OCI-LY3 (cell line): ENCODE measurements at regions not wholly inside any gene's neighbourhood (a gene's known extent, or its start where the extent isn't known, plus 50 kb on each side); places are given as distances from the start of the nearest gene placed in this dataset.

Source experiments
- H2AFZ ChIP-seq: fragments of 200-600, 300-600 bp; shearing (Covaris generic); 2 replicates; pipeline ENCODE4 v1.6.0; 2014; ENCODE audit warnings: antibody characterized with exemption, low read depth, low read length
- H3K27ac ChIP-seq: fragments of 200-600, 300-600 bp; sonication (generic); 2 replicates; pipeline ENCODE4 v1.5.1; 2014; ENCODE audit warnings: mild to moderate bottlenecking, low read length, moderate library complexity, mixed read lengths
- H3K27me3 ChIP-seq: fragments of 200-600, 300-600 bp; sonication (generic); 2 replicates; pipeline ENCODE4 v1.6.1; 2014; ENCODE audit warnings: low read depth, low read length, mixed read lengths
- H3K36me3 ChIP-seq: fragments of 200-600, 300-600 bp; sonication (generic); replicated peaks from 2 replicates; pipeline ENCODE3; 2014; ENCODE audit warnings: low read depth, low read length, mixed read lengths
- H3K4me1 ChIP-seq: fragments of 300-600, 200-600 bp; sonication (generic); 2 replicates; pipeline ENCODE4 v1.6.1; 2014; ENCODE audit warnings: low read length, mixed read lengths
- H3K4me2 ChIP-seq: fragments of 200-600, 300-600 bp; sonication (generic); 2 replicates; pipeline ENCODE4 v1.6.1; 2014; ENCODE audit warnings: low read length, mixed read lengths
- H3K4me3 ChIP-seq: fragments of 300-600, 200-600 bp; sonication (generic); 2 replicates; pipeline ENCODE4 v1.5.1; 2014; ENCODE audit warnings: antibody characterized with exemption, mild to moderate bottlenecking, low read length, moderate library complexity
- H3K79me2 ChIP-seq: fragments of 300-600, 200-600 bp; shearing (Covaris generic); 2 replicates; pipeline ENCODE4 v1.6.1; 2014; ENCODE audit warnings: mild to moderate bottlenecking, low read length, mixed read lengths
- H3K9ac ChIP-seq: fragments of 300-600, 200-600 bp; shearing (Covaris generic); 2 replicates; pipeline ENCODE4 v1.6.0; 2014; ENCODE audit warnings: mild to moderate bottlenecking, low read length, moderate library complexity
- H3K9me3 ChIP-seq: fragments of 200-600, 300-600 bp; shearing (Covaris generic); 2 replicates; pipeline ENCODE4 v1.6.1; 2014; ENCODE audit warnings: low read length, mixed read lengths; ENCODE audit not compliant: insufficient read depth
- H4K20me1 ChIP-seq: fragments of 200-600, 300-600 bp; sonication (generic); 2 replicates; pipeline ENCODE4 v1.6.1; 2016; ENCODE audit warnings: low read length, mixed read lengths; ENCODE audit not compliant: insufficient read depth
- EZH2phosphoT487 ChIP-seq: fragments of 200-600 bp; shearing (Covaris generic); IDR thresholded peaks from 2 replicates; pipeline ENCODE4 v1.6.1; 2018; ENCODE audit warnings: antibody characterized with exemption, mixed run types, low read depth
- TF ChIP-seq, protein P1 (sequence below): fragments of 200-600, 300-600 bp; sonication (generic); IDR thresholded peaks from 2 replicates; pipeline ENCODE4 v1.5.1; 2014; ENCODE audit warnings: antibody characterized with exemption, low read length, low read depth

- no peaks in the 10 kb centered on the region for H3K79me2 ChIP-seq
- no peaks in the 10 kb centered on the region for H3K36me3 ChIP-seq
- H3K4me3 ChIP-seq, result no peak overlapping the region
- no peak for TF ChIP-seq EZH2phosphoT487
- TF ChIP-seq, protein P1, sequence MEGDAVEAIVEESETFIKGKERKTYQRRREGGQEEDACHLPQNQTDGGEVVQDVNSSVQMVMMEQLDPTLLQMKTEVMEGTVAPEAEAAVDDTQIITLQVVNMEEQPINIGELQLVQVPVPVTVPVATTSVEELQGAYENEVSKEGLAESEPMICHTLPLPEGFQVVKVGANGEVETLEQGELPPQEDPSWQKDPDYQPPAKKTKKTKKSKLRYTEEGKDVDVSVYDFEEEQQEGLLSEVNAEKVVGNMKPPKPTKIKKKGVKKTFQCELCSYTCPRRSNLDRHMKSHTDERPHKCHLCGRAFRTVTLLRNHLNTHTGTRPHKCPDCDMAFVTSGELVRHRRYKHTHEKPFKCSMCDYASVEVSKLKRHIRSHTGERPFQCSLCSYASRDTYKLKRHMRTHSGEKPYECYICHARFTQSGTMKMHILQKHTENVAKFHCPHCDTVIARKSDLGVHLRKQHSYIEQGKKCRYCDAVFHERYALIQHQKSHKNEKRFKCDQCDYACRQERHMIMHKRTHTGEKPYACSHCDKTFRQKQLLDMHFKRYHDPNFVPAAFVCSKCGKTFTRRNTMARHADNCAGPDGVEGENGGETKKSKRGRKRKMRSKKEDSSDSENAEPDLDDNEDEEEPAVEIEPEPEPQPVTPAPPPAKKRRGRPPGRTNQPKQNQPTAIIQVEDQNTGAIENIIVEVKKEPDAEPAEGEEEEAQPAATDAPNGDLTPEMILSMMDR, result no peak
- no peaks in the 10 kb centered on the region for H3K9me3 ChIP-seq
- H3K4me2 ChIP-seq, result no peak overlapping the region
- H3K27ac ChIP-seq, result no peak overlapping the region
- H3K4me1 ChIP-seq, result no peaks in the 10 kb centered on the region
- H3K9ac ChIP-seq, result no peak overlapping the region
- no peaks in the 10 kb centered on the region for H4K20me1 ChIP-seq
- H3K27me3 ChIP-seq, result no peaks in the 10 kb centered on the region
- no peak overlapping the region; the same call in 1 of the 2 replicates for H2AFZ ChIP-seq
Measured at GRCh38 chr2:157928372-157928771, 52.2 kb upstream of the ACVR1 start.

- no peak overlapping the region for H3K4me2 ChIP-seq
- TF ChIP-seq, protein P1, result no peak
- TF ChIP-seq EZH2phosphoT487, result no peak
- no peaks in the 10 kb centered on the region for H4K20me1 ChIP-seq
- no peak overlapping the region for H2AFZ ChIP-seq
- no peaks in the 10 kb centered on the region for H3K36me3 ChIP-seq
- H3K4me3 ChIP-seq, result no peak overlapping the region
- H3K9me3 ChIP-seq, result no peaks in the 10 kb centered on the region
- no peak overlapping the region for H3K27ac ChIP-seq
- no peaks in the 10 kb centered on the region for H3K4me1 ChIP-seq
- H3K79me2 ChIP-seq, result no peaks in the 10 kb centered on the region
- H3K9ac ChIP-seq, result no peak overlapping the region
- H3K27me3 ChIP-seq, result no peaks in the 10 kb centered on the region
Measured at GRCh38 chr2:157927155-157927554, 51.0 kb upstream of the ACVR1 start.
